Right forelimb (tissue), 1 donor: ENCODE measurements at regions not wholly inside any gene's neighbourhood (a gene's known extent, or its start where the extent isn't known, plus 50 kb on each side); places are given as distances from the start of the nearest gene placed in this dataset.
A peak's percentile ranks its signal among the peaks of the same experiment; 100 is the strongest.

Experiments used
- DNase-seq: peaks from one replicate; pipeline ENCODE4 v3.0.0-alpha.2; 2018

DNA sequence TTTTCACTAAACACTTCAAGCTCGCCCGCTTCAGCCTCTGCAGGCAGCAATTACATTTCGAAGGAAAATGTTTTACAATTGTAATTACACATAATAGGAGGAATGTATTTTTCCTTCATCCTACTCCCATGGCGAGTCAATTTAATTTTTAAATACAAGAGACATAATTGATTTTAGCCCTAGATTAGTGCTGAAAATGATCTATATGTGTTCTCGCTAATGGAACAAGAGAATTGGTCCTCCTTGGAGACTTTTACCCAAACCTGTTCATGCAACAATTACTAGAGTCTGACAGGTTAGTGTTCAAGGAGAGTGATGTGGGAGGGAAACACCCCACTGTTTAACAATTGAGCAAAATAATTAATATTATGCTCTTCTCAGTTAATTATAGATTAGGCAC lies 509.4 kb upstream of the SETBP1 start:
- DNase-seq: no peak

DNA sequence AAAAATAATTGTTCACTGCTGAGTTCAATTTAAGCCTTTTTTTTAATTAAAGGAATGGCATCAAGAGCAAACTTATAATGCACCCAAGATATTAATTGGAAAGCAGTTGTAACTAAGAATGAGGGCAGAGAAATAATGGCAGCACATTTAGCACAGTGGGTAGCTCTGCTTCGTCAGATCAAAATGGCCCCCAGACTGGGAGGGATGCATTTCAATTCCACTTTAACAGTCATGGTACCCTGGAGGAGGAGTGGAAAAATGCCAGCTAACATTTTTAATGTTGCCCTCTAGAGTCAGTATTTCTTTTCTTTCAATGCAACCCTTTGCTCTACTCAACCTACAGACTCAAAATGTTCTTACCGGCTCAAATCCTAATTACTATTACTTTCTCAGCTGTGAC lies 504.8 kb upstream of the SETBP1 start:
- no peak for DNase-seq

DNA sequence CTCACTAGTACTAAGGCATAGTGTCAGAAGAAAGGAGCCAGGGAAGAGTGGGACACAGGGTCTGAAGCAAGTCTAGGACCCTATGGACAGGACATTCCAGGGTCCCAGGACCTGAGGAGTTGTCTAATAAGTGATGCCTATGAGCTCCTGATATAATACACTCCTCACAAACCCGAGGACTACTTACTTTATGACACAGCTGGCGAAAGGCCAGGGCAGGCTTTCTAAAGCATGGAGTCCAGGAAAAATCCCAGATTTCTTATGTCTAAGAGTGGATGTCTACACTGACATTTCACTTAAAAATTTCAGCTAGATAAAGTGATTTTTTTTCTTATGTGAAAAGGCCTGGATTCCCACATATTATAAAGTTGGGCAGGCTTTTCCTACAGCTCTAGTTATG lies 502.2 kb upstream of the SETBP1 start:
- no peak for DNase-seq

DNA sequence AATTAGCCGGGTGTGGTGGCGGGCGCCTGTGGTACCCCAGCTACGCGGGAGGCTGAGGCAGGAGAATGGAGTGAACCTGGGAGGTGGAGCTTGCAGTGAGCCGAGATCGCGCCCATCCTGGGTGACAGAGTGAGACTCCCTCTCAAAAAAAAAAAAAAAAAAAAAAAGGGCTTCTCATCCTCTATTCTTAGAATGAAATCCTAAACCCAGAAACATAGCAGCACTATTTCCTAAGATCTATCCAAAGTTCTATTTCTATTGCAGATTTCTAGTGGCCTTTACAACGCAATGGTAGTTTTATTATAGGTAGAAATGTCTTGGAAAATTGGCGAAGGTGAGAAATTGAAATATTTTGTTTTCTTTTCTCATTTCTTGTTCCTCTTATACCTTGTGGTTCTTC lies 501.0 kb upstream of the SETBP1 start:
- DNase-seq: no peak

DNA sequence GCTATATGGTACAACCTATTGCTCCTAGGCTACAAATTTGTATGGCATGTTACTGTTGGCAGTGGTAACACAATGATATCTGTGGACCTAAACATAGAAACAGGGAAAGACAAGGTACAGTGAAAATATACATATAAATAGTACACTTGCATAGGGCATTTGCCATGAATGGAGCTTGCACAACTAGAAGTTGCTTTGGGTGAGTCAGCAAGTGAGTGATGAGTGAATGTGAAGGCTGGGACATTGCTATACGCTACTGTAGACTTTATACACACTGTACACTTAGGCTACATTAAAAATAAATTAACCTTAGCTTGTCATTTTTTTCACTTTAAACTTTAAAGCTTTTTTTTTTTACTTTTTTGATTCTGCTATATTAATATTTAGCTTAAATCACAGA lies 500.0 kb upstream of the SETBP1 start:
- no peak for DNase-seq

DNA sequence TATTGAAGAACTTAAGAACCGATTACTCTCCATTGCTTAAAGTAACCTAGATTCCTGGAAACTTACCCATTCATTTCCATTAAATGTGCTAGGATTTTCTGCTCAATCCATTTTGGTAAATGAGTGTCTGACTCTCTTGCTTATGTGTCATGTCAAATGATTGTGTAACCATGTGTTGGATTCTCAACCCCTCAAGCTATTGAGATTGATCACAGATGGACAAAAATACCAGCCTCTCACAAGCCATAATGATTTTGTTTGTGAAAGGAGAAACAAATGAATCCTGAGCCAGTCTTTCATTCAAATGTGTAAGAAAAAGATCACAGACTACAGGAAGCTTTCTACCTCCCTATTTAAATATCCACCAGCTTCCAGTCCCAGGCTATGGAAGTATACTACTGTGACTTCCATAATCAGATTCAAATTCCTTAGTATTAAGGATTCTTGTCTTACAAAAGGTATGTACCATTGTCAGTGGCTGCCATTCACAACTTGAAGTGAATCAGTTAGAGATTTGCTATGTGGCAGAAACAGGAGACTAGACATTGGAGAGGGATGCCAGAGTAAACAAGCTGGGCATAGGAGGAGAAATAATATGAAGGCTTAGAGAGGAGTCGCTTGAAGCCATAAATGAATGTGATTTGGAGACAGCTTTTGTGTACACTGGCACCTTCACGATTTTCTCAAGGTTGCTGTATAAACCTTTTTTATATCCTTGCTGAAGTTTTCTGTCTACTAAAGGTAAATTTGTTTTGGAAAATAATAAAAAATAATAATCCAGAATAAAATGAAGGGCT lies 498.5 kb upstream of the SETBP1 start:
- DNase-seq: no peak

DNA sequence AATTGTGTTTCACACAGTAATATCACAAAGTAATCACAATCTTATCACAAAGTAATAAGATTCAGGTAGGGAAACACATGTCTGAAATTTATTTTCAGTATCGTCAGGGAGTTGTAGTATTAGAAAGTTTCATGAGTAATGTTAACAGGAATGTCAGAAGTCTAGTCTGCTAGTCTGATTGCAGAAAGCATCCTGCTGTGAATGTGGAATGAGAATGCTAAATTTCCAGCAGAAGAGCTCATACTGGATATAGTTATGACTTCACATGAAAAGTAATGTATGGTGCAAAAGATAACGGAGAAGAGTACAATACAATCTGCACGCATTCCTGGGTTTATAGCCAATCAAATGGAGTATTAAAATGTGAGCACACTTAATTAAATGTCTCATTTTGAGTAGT lies 494.7 kb upstream of the SETBP1 start:
- DNase-seq: no peak

DNA sequence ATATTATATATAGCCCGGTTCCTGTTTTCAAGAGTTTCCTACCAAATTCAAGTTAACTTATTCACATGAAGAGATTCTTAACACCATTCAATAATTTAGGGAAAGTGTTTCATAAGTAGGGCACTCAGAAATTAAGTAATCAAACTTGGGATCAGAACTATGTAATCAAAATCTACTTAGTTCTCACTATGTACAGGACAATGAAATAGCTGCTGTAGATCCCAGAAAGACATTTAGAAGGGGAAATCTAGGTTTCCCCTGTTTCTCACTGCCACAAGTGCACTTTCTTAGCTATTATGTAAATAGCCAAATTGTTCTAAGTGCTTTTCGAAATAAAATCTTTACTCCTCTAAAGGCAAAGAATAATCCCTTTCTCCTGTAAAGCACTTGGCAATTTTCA lies 493.6 kb upstream of the SETBP1 start:
- no peak for DNase-seq

DNA sequence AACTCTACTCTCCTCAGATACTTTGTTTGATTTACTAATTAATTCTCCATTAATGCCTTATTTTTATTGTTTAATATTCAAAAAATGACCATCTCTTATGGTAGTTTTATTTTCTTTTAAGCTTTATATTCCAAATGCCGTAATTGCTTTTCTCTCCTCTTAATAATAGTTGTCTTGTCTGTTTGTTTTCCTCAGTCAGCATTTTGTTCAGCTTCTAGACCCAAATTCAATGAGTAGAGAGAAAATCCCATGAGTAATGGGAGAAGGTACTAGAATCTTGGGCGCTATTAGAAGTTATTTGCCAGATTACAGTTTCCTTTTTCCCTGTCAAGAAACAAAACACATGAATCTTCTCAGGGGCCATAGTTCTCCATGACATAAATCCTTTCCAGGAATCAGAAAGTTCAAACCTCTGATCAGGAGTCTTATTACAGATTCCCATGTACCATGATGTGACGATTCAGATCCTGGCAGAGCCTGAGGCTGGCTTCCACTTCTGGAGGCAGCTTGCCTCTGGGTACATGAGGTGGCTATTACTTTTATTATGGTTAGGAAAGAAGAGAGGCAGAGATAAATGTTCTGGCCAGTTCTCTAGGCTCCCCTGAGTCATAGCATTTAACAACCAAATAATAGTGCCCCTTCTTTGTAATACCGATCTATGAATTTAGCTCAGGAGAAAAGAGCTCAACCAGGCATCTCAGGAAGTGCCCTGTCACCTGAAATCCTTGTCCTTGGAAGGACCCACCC lies 485.1 kb upstream of the SETBP1 start:
- no peak for DNase-seq

DNA sequence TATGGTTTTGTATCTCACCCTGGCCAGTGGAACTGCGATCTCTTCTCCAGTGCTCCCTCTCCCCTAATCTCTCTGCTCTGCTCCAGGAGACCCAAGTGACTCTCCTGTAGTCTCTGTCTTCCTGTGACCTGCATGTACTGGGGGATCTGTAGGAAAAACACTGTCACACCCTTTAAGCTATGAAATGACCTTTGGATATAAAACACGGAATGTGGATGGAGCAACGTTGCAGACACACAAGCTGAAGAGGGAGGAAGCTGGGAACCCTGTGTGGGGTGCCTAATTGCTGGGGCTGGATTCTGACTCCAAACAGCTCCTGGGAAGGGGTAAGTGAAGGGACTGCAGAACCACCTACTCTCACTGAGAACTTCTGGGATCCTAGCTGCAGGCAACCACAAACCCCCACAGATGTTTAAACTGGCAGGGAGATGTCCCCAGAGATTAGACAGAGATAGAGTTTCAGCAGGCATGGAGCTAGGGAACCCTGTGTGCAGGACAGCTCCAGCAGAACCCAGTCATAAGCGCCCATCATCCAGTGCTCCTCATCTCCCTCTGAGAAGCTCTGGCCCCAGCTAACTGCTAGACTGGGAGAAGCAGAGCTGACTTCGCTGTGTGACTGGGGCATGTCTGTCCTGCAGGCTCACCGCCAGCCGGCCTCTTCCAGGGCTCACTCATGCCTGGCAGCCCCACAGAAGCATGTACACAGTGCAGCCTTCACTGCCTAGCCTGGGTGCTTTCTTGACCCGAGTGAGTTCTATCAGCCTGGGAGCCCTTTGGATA lies 482.7 kb upstream of the SETBP1 start:
- DNase-seq: no peak

DNA sequence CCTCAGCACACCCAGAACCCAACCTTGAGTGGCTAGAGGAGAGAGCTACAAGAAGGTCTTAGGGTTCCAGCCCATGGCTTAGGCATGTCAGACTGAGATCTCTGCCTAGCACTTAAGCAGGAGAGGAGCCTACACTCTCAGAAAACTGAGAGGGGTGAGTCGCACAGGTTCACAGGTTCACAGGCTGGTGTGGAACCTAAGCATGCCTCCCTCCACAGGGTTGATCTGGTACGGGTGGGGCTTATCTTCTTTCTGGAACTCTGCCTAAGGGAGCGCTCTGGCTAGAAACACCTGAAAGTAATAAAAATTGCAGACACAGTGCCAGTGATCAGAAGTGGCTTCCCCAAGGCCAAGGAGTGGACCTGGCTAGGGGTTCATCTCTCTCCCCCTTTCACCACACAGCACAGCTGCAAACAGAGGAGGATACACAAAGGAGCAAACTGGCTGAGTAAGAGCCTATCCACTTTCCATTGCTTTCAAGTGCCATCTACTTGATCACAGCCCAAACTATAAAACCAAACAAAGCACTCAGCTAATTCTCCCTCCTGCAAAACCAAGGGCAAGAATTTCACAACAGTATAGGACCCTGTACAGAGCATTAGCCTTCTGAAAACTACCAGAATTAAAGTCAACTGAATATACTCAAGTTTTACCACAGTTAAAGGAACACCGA lies 481.9 kb upstream of the SETBP1 start:
- DNase-seq: no peak

DNA sequence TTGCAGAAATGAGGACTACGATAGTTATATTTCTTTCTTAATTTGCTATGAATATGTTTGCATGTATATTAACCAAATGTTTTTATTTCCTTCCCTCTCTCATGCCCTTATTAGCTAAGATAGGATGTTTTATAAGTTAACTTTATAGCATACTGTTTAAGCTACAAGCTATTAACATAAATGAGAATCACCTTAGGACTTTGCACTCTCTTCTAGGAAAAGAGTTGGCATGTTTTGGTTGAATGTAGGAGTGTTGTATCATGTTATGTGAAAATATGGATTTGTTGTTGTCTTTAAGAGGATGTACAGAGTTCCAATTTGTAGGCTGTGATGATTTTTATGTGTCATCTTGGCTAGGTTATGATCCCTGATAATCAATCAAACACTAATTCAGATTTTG lies 467.4 kb upstream of the SETBP1 start:
- no peak for DNase-seq

DNA sequence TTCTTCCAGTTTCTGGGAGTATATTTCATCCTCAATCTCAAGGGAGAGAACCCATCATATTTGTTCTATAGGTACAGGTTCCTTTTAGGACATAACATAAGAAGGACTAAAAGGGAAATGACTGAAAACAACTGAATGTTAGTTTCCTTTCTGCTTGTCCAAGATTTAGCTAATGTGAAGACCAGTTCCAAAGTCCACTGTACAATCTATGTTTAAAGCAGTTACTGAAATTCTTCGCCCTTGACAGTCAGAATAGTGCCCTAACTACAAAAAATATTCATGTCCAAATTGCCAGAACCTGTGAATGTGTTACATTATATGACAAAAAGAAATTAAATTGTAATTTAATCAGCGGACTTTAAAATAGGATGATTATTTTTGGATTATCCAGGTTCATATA lies 466.3 kb upstream of the SETBP1 start:
- DNase-seq: no peak

DNA sequence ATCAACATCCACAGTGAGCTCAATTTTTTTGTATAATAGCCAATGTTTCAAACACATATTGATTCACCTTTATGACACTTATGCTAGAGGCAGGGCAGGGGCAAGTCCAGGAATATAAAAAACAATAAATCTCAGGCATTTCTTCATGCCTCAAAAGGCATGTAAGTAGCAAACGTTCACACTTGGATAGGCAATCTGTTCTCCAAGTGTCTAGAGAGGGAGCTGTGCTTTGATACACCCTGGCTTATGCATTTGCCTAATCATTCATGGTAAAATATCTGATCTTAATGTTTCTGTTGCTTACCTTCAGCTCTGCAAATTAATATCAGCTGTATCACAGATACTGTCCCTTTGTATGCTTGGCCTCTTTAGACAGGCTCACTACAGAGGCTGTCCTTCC lies 464.5 kb upstream of the SETBP1 start:
- no peak for DNase-seq

DNA sequence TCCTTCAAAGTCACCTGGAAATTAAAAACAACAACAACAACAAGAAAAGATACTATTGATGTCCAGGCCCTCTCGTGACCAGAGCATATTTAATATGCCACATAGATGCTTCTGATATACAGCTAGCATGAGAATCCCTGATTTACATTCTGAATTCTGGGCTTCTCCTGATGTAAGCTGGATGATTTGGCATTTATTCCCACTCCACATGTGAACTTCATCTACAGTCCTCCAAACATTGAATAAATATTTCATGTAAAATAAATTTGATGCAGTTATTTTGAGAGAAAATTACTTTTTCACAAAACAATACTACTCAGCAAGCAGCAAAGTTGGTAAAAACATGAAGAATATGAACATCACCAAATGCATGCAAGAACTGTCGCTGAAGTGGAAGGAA lies 453.2 kb upstream of the SETBP1 start:
- DNase-seq: no peak

DNA sequence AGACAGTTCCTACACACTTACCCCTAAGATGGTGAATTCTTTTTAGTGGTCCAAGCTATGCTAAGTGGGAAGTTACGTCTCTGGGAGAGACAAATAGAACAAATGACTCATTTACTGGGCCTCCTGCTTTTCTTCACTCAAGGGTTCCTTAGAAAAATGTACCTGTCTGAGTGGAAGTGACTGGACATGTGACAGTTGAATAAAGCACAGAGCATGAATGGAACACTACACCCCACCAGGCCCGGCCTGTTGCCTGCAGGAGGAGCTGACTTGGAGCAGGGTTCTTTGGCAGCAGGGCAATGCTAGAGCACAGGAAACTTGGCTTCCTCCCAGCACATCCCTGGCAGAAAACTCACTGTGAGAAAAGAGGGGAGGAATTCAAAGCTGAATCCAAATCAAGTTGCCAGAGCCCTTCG lies 451.0 kb upstream of the SETBP1 start:
- DNase-seq: peak; percentile 87

DNA sequence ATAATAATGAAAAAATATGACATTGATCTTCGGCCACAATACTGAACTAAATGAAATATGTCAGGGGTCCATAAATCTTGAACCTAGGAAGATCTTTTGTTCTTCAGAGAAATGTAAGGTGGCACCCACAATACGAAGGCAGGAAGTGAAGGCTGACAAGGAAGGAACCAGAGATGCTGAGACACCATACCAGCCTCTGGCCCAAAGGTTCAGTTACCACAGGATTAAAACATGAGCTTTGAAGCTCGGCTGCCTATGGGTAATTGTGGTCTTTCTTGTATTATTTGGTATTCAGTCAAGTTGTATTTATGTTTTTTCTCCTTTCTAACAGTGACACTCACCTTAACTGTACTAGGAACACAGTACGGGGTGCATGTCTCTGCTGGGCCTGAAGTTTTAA lies 448.8 kb upstream of the SETBP1 start:
- no peak for DNase-seq

DNA sequence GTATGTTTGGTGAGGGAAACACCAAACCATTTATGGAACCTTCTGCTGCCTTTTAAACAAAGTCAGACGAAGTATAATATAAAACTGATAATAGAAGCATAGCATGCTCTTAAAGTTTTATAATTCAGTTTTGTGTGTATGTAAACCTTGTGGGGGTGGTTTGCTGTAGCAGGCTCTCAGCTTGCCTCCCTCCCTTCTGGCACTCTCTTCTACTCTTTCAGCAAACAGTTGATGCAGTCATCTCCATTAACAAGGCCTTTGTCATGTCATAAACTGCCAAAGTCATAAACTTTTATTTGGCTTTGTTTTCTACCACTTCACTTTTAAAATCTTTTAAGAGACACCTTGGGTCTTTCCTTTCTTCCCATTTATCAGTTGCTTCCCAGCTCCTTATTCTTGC lies 448.2 kb upstream of the SETBP1 start:
- DNase-seq: no peak

DNA sequence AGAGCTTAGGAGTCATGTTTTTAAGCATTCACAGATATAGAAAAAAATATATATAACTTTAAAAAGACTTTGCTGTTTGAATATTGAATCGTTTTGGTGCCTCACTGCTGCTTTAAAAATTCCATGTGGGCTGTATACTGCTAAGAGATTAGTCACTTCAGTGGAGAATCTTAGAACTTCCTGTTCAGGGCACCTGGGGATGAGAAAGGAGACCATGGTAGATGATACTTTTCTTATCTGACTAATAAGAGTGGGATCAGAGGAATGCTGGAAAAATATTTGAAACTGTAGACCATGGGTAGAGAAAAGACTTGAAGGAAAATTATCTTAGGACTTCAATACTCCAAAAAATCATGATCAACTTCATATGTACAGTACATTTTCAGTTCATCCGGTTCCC lies 442.2 kb upstream of the SETBP1 start:
- no peak for DNase-seq

DNA sequence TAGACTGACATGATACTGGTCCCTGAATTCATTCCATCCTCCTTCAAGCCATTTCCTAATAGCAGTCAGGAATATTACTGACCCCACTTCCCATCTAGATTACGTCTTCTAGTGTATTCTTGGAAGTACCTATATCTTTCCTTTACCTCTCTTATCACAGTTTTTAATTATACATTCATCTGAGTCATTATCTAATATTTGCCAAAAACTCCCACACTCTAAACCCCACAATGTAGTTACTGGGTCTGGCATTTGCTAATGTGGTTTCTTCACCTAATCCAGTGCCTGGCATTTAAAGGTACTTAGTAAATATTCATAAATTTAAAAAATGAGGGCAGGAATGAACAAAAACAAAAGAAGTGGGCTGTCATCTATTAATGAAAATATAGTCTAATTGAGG lies 441.8 kb upstream of the SETBP1 start:
- no peak for DNase-seq

DNA sequence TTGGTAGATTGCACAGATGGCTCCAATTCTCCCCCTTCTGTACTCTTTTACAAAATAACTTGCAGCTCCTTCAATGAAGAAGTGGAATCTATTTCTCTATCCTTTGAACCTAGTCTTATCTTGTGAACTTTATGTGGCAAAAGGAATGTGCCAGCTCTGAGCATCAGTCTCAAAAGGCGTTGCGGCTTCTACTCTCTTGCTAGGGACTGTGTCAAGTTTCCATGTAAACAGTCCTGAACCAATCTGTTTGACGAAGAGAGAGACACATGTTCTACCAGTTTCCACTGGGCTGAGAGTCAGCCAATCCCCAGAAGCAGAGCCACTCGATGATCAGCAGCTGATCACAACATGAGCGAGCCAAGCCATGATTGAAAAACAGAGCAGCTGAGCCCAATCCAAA lies 439.7 kb upstream of the SETBP1 start:
- no peak for DNase-seq

DNA sequence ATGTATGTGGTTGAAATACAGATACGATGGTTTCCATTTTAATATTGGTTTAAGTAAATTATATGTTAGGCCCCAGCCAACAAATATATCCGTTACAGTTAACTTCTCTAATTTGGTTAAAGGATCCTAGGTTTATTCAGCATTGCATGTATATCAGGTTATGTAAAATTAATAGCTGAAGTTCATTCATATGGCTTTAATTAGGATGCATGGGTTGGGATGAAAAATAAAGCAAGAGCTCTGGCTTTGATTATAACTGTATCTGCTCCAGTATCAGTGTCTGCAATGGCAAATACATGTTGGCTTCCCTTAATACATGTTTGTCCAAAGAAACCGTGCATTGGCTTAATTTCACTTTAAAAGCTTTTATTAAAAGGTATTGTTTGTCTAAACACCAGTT lies 435.7 kb upstream of the SETBP1 start:
- no peak for DNase-seq

DNA sequence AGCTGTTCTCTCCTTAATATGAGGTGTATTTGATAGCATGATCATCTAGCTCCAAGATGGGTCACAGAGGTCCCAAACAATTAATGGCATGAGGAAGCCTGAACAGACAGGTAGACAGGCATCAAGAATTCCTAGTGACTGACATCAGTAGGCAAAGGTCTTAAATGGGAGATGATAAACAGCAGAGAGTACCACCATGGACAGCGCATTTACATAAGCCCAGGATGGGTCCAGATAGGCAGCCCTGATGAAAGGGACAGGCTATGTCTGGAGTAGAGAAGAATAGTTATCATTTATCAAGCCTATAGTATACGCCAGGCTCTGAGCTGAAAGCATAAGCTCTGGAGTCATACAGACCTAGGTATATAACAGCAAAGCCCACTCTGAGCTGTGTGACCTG lies 434.7 kb upstream of the SETBP1 start:
- DNase-seq: no peak
